H9 (cell line): ENCODE measurements at regions not wholly inside any gene's neighbourhood (a gene's known extent, or its start where the extent isn't known, plus 50 kb on each side); places are given as distances from the start of the nearest gene placed in this dataset.

ENCODE experiments used
- DNase-seq: peaks from one replicate; pipeline ENCODE4 v3.0.0-alpha.2; 2017
- H2AFZ ChIP-seq: one replicate; pipeline ENCODE4 v1.6.1; 2013; ENCODE audit warnings: mild to moderate bottlenecking, low read length, control low read depth, moderate library complexity
- H2AK5ac ChIP-seq: 2 replicates; pipeline ENCODE4 v1.6.1; 2013; ENCODE audit warnings: low read length, control low read depth, mixed read lengths; ENCODE audit not compliant: insufficient read length
- H2BK120ac ChIP-seq: one replicate; pipeline ENCODE4 v1.6.1; 2013; ENCODE audit warnings: low read depth, mild to moderate bottlenecking, low read length, control low read depth, inconsistent platforms; ENCODE audit not compliant: poor library complexity, severe bottlenecking
- H2BK12ac ChIP-seq: 2 replicates; pipeline ENCODE4 v1.6.1; 2013; ENCODE audit warnings: low read length, control low read depth, mixed read lengths, low read depth; ENCODE audit not compliant: insufficient read length
- H2BK15ac ChIP-seq: 2 replicates; pipeline ENCODE4 v1.6.1; 2013; ENCODE audit warnings: low read depth, low read length, control low read depth
- H2BK20ac ChIP-seq: one replicate; pipeline ENCODE4 v1.6.1; 2013; ENCODE audit warnings: low read depth, mild to moderate bottlenecking, low read length, control low read depth, inconsistent platforms; ENCODE audit not compliant: poor library complexity, severe bottlenecking
- H2BK5ac ChIP-seq: 2 replicates; pipeline ENCODE4 v1.6.1; 2013; ENCODE audit warnings: low read length, control low read depth, mixed read lengths; ENCODE audit not compliant: insufficient read length
- H3K14ac ChIP-seq: 2 replicates; pipeline ENCODE4 v1.6.1; 2013; ENCODE audit warnings: low read length, control low read depth; ENCODE audit not compliant: insufficient read depth
- H3K18ac ChIP-seq: 2 replicates; pipeline ENCODE4 v1.6.1; 2013; ENCODE audit warnings: low read depth, mild to moderate bottlenecking, mixed read lengths, low read length, control low read depth; ENCODE audit not compliant: insufficient read length
- H3K23ac ChIP-seq: 2 replicates; pipeline ENCODE4 v1.6.1; 2013; ENCODE audit warnings: low read length, control low read depth, mixed read lengths, low read depth; ENCODE audit not compliant: insufficient read length
- H3K23me2 ChIP-seq: 2 replicates; pipeline ENCODE4 v1.6.1; 2013; ENCODE audit warnings: low read depth, mild to moderate bottlenecking, mixed read lengths, low read length, control low read depth; ENCODE audit not compliant: insufficient read length, poor library complexity, severe bottlenecking
- H3K27ac ChIP-seq: 2 replicates; pipeline ENCODE4 v1.5.1; 2013; ENCODE audit warnings: low read length, control low read depth, mixed read lengths, low read depth; ENCODE audit not compliant: insufficient read length
- H3K27me3 ChIP-seq: 2 replicates; pipeline ENCODE4 v1.6.1; 2013; ENCODE audit warnings: low read length, control low read depth, inconsistent platforms; ENCODE audit not compliant: insufficient read depth
- H3K4ac ChIP-seq: 2 replicates; pipeline ENCODE4 v1.6.1; 2013; ENCODE audit warnings: low read depth, mild to moderate bottlenecking, control low read depth, inconsistent platforms, low read length, moderate library complexity
- H3K4me1 ChIP-seq: 2 replicates; pipeline ENCODE4 v1.6.1; 2013; ENCODE audit warnings: low read length, control low read depth, inconsistent platforms; ENCODE audit not compliant: insufficient read depth
- H3K4me2 ChIP-seq: 2 replicates; pipeline ENCODE4 v1.6.1; 2013; ENCODE audit warnings: low read length, control low read depth, mixed read lengths; ENCODE audit not compliant: insufficient read length, insufficient read depth
- H3K56ac ChIP-seq: 2 replicates; pipeline ENCODE4 v1.6.1; 2013; ENCODE audit warnings: low read depth, mild to moderate bottlenecking, mixed read lengths, low read length, control low read depth; ENCODE audit not compliant: insufficient read length
- H3K79me1 ChIP-seq: 2 replicates; pipeline ENCODE4 v1.6.1; 2013; ENCODE audit warnings: low read depth, mild to moderate bottlenecking, moderate library complexity, low read length, control low read depth, inconsistent platforms; ENCODE audit not compliant: insufficient read depth, poor library complexity, severe bottlenecking
- H3K79me2 ChIP-seq: 2 replicates; pipeline ENCODE4 v1.6.1; 2013; ENCODE audit warnings: low read length, control low read depth, inconsistent platforms; ENCODE audit not compliant: insufficient read depth
- H3K9ac ChIP-seq: 2 replicates; pipeline ENCODE4 v1.6.1; 2013; ENCODE audit warnings: low read length, control low read depth, mixed read lengths; ENCODE audit not compliant: insufficient read length; ENCODE audit errors: extremely low read depth
- H3K9me3 ChIP-seq: one replicate; pipeline ENCODE4 v1.6.1; 2013; ENCODE audit warnings: low read depth, low read length, inconsistent platforms; ENCODE audit not compliant: control insufficient read depth
- H3T11ph ChIP-seq: one replicate; pipeline ENCODE4 v1.6.1; 2013; ENCODE audit warnings: mild to moderate bottlenecking, low read length, control low read depth, inconsistent platforms
- H4K20me1 ChIP-seq: one replicate; pipeline ENCODE4 v1.6.1; 2013; ENCODE audit not compliant: control insufficient read depth, insufficient read length, insufficient read depth
- H4K5ac ChIP-seq: 2 replicates; pipeline ENCODE4 v1.6.1; 2013; ENCODE audit warnings: low read depth, mild to moderate bottlenecking, mixed read lengths, low read length, control low read depth; ENCODE audit not compliant: insufficient read length
- H4K8ac ChIP-seq: replicated peaks from 2 replicates; pipeline ENCODE4 v1.6.1; 2013; ENCODE audit warnings: low read length, control low read depth, mixed read lengths, low read depth; ENCODE audit not compliant: insufficient read length
- H4K91ac ChIP-seq: 2 replicates; pipeline ENCODE4 v1.6.1; 2013; ENCODE audit warnings: low read depth, mild to moderate bottlenecking, moderate library complexity, mixed read lengths, low read length, control low read depth; ENCODE audit not compliant: insufficient read length
- H3K27ac Mint-ChIP-seq, 3 experiments: 2 replicates in 2 of 3; 3 replicates in 1 of 3; pipeline ENCODE4 v1.8.0; 2020 to 2021; ENCODE audit warnings: mixed read lengths in 3 of 3, mild to moderate bottlenecking in 1 of 3, moderate library complexity in 1 of 3
- H3K27me3 Mint-ChIP-seq: 2 replicates; pipeline ENCODE4 v1.8.0; 2021; ENCODE audit warnings: low read depth, mild to moderate bottlenecking, moderate library complexity, mixed read lengths
- H3K36me3 Mint-ChIP-seq, 3 experiments: 2 replicates in 2 of 3; 3 replicates in 1 of 3; pipeline ENCODE4 v1.8.0; 2020 to 2021; ENCODE audit warnings: low read depth in 3 of 3, mixed read lengths in 3 of 3; ENCODE audit not compliant: insufficient read depth in 1 of 3
- H3K4me1 Mint-ChIP-seq, 2 experiments: 2 replicates each; pipeline ENCODE4 v1.8.0; 2020; ENCODE audit warnings: mixed read lengths in 2 of 2
- H3K4me3 Mint-ChIP-seq, 2 experiments: 2 replicates in 1 of 2; 3 replicates in 1 of 2; pipeline ENCODE4 v1.8.0; 2020 to 2021; ENCODE audit warnings: mild to moderate bottlenecking in 2 of 2, mixed read lengths in 2 of 2, moderate library complexity in 1 of 2
- H3K9me3 Mint-ChIP-seq, 2 experiments: 2 replicates in 1 of 2; 3 replicates in 1 of 2; pipeline ENCODE4 v1.8.0; 2020; ENCODE audit warnings: mild to moderate bottlenecking in 2 of 2, mixed read lengths in 2 of 2, moderate library complexity in 1 of 2
- WGBS: extraction: QIAGEN DNeasy Blood & Tissue Kit; methylation state at CpG from one replicate; pipeline ENCODE4 v1.1.7; 2013; ENCODE audit warnings: missing lambda C conversion rate, low lambda C conversion rate, mixed read lengths; ENCODE audit not compliant: insufficient read length; ENCODE audit errors: extremely low coverage; 5-methylcytosine and 5-hydroxymethylcytosine counted together
- TF ChIP-seq, protein P1 (sequence below): fragments of 200-600 bp; sonication (generic); conservative IDR thresholded peaks from 3 replicates; pipeline ENCODE4 v1.8.0; 2021; ENCODE audit warnings: antibody characterized with exemption, mild to moderate bottlenecking

DNA sequence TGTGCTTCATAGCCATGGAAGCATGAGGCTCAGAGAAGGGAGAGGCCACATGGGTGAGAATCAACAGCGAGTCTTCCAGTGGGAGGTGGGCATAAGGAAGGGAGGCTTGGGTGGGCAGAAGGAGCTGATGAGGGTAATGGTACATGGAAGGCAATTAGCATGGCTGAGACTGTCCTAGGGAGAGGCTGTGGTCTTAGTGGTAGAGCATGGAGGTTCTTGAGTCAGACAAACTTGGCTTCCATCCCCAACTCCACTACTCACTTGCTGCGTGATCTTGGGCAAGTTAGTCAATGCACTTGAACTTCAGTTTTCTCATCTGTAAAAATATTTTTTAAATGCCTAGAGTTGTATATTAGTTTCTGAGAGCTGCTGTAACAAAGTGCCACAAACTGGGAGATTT, 227.2 kb upstream of the E2F8 start:
- Histone ChIP-seq H4K91ac (no peak overlapping the region), H3K9me3 (no peaks in the 10 kb centered on the region), H2BK5ac (no peak overlapping the region), H4K5ac (no peak overlapping the region), H3K4ac (no peak overlapping the region), H2AFZ (no peak overlapping the region), H3K18ac (no peak overlapping the region), H3K79me1 (no peaks in the 10 kb centered on the region), H3K14ac (no peak overlapping the region), H4K20me1 (no peaks in the 10 kb centered on the region), H3K56ac (no peak overlapping the region), H3K4me2 (no peak overlapping the region), H3K27ac (no peak overlapping the region), H4K8ac (no peak overlapping the region), H2BK12ac (no peak overlapping the region), H3T11ph (no peak overlapping the region), H3K27me3 (no peaks in the 10 kb centered on the region), H2BK20ac (no peak overlapping the region), H3K79me2 (no peaks in the 10 kb centered on the region), H2AK5ac (no peak overlapping the region), H3K23ac (no peak overlapping the region), H3K9ac (no peak overlapping the region), H3K23me2 (no peaks in the 10 kb centered on the region), H2BK120ac (no peak overlapping the region), H3K4me1 (no peaks in the 10 kb centered on the region), H2BK15ac (no peak overlapping the region)
- H3K27ac Mint-ChIP-seq = no peak overlapping the region; a peak in 1 of 7 replicates
- H3K36me3 Mint-ChIP-seq = no peaks in the 10 kb centered on the region
- no peaks in the 10 kb centered on the region for H3K9me3 Mint-ChIP-seq
- WGBS = no CpG with 5 or more reads among the region's 2 CpGs
- TF ChIP-seq, protein P1, sequence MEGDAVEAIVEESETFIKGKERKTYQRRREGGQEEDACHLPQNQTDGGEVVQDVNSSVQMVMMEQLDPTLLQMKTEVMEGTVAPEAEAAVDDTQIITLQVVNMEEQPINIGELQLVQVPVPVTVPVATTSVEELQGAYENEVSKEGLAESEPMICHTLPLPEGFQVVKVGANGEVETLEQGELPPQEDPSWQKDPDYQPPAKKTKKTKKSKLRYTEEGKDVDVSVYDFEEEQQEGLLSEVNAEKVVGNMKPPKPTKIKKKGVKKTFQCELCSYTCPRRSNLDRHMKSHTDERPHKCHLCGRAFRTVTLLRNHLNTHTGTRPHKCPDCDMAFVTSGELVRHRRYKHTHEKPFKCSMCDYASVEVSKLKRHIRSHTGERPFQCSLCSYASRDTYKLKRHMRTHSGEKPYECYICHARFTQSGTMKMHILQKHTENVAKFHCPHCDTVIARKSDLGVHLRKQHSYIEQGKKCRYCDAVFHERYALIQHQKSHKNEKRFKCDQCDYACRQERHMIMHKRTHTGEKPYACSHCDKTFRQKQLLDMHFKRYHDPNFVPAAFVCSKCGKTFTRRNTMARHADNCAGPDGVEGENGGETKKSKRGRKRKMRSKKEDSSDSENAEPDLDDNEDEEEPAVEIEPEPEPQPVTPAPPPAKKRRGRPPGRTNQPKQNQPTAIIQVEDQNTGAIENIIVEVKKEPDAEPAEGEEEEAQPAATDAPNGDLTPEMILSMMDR = no peak
- no peak for DNase-seq
- peaks cover 10% of the 10 kb centered on the region for H3K27me3 Mint-ChIP-seq
- no peak overlapping the region for H3K4me3 Mint-ChIP-seq
- peaks cover 7 to 10% of the 10 kb centered on the region in 2 experiments; a peak in 3 of 4 replicates for H3K4me1 Mint-ChIP-seq
